Fibroblast of skin of scalp (primary cell): ENCODE measurements at regions not wholly inside any gene's neighbourhood (a gene's known extent, or its start where the extent isn't known, plus 50 kb on each side); places are given as distances from the start of the nearest gene placed in this dataset.

ENCODE experiments used
- DNase-seq: peaks from one replicate; pipeline ENCODE4 v3.0.0-alpha.2; 2013

DNA sequence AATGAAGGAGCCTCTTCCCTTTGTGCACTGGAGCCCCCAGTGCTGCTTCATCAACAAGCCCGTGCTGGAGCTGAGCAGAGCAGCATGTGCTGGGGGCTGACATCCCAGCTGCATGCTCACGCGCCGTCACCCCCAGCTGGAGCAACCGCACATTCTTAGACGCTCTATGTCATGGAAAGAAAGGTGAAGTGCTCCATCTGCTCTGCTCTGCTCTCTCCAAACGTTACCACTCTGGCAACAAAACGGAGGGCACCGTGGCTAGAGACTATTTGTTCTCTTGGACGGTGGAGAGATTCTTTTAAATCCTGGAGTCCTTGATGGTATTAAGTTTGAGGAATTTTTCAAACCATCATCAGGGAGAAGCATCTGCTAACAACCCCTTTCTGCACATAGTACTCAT is 208.4 kb downstream of the C12orf75 start:
- peak; percentile 78 for DNase-seq

DNA sequence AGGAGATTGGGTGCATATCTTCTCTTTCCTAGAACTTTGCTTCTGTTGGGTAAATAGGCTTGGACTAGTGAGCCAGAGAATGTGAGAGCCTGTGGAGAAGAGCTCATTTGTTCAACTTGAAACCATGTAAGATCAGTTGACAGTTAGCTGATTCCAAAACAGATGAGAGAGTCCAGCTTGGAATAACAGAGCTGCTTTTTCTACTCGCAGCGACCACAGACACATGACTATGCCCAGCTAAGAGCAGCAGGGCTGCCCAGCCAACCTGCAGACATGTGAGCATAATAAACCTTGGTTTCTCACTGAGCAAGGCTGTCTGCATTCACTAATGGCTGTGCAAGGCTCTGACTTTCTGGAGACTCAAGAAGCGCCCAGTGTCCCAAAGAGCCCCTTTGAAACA is 209.2 kb downstream of the C12orf75 start:
- no peak for DNase-seq

DNA sequence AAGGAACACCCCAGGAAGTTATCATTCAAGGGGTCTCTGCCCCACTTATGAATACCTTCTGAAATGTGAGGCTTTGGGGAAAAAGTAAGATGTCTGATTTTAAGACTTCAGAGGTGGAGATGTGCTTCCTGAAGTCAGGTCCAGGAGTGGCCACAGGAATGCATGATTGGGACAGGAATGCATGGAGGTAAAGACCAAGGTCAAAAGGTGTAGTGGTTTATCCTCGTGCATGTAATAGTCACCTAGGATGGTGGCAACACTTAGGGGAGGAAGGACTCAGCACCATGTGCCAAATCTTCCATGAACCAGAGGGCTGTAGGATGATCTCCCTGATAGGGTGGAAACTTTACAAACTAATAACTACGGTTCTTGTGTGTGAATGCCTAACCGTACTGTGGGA is 217.3 kb downstream of the C12orf75 start:
- DNase-seq, result no peak

- DNase-seq, result no peak
Measured at GRCh38 chr12:105548626-105549025, 218.1 kb downstream of the C12orf75 start.

- DNase-seq, result no peak
Measured at GRCh38 chr12:105552056-105552455, 221.6 kb downstream of the C12orf75 start.

DNA sequence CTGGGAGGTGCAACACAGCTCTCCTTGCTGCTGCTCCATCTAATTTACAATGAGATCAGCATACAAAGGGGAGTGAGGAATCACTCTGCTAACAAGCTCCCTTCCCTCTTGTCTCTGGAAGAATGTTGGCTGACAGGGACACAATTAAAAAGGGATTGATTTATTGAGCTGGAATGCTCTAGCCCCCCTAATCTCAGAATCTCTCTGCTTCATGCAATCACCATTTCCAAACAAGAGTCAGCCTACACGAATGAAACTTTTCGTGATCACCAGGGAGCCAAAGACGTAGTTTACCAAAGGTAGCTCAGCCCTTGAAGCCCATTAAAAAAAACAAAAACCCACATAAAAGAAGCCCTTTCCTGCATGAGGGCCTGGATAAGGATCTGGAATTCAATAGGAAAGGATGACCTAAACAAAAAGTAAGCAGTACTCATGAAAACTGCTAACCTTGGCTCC is 223.8 kb downstream of the C12orf75 start:
- DNase-seq, result no peak

DNA sequence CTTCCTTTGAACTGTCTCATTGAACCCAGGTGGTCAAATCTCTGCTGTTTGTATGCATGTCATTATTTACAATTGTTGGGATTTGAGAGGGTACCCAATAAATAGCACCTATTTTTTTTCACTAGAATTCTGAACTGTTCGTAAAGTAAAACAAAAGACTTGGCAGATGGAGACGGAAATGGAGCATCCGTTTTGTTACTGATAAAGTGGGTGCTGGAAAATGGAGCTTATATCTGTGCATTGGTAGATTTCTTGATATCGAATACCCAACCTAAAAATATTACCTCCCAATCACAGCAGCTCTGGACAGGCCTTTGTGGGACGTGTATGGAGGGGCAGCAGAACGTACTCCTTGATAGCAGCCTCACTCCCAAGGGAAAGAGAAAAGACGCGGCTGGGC is 224.4 kb downstream of the C12orf75 start:
- DNase-seq, result no peak

DNA sequence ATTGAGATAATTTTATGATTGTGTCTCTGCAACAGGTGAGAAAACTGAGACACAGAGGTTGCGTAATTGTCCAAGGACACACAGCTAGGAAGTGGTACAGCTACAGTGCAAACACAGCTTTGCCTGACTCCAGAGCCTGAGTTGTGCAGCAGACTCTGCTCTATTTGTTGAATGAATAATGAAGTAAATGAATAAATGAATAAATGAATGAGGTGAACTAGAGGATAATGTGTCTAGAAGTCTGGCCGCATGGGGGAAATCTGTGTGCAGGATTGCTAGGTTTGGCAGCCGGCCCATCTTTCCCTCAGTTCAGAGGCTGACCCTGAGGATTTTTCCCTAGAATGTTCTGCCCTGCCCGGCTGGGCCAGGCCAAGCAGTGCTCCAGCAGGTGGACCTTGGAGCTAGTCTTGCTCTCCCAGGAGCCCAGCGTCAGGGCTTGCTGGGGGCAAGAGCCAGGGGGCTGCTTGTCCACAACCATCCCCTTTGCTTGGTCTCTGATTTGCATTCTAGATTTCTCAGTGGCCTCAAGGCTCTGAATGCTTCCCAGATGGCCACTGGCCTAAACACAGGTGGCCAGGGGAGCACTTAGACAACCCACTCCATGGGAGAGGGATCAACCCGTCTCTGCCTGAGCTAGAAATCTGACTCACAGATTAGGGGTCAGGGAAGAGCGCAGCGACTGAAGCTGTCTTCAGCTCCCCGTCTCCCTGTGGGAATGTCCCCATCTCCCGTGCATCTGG is 225.2 kb downstream of the C12orf75 start:
- peak; percentile 20 for DNase-seq

GRCh38 chr12:105559310-105559709 is 228.8 kb downstream of the C12orf75 start:
- no peak for DNase-seq

- DNase-seq, result peak; percentile 53
Measured at GRCh38 chr12:105561546-105562198, 231.2 kb downstream of the C12orf75 start.

DNA sequence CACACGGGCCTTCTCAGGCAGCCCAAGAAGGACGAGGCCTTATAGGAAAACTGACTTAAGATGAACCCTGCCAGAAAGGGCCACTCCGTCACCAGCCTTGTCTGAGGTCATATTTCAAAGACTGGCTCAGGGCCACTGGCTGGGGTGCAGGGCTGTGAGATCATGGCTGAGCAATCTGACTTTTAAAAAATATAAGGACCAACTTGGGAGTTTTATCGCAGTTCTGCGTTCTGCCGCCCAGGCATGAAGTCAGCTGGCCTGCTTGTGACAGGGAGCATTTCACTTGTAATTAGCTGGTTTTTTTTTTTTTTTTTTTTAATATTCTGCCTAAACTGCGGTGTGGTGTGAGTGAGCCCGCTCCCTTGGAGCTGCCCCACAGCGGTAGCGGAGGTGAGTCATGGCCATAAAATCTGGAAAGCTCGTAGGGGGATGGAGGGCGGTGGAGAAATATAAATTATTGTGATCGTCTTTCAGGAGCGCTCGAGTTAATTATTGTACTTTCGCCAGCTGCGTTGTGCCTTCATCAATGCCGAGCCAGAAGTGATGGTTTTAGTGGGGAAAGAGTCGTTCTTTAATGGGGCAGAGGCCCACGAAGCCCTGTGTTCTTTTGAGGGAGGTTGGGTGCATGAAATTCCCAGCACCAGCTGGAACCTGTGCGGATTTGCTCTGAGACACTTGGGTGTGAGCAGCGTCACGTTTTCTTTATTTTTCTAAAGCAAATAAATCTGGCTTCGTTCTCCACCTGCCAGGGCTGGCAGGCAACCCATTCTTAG is 231.9 kb downstream of the C12orf75 start:
- peak; percentile 75 for DNase-seq

DNA sequence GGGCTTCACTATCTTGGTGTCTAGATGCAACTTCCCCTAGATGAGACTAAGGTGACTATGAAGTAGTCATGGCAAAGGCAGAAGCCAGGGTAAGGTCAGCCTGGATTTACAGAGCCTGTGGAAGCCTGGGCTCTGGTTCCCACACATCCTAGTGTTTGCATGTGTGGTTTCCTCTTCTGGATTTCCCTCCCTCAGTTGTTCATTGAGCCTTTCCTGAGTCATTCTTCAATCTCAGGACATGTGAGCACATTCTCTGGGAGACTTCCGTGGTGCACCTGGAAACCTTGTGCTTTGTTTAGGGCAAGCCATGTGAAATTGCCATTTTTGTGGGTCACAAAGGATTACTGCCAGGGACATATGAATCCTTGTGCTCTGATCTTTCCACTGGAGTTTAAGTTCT is 236.6 kb downstream of the C12orf75 start:
- no peak for DNase-seq

DNA sequence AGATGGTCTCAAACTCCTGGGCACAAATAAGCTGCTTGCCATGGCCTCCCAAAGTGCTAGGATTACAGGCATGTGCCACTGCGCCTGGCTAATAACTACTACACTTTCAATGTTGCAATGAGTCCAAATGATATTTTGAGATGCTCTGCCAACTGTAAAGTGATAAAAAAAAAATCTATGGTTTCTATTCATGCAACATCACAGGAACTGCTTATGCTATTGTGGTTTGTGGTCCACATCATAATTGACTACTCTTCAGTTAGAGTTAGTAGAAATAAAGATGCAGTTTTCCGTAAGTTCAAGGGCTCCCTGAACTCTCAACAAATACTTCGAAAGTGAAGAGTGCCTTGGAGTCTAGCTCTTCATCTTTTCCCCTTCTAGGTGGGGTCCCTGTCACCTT is 239.4 kb downstream of the C12orf75 start:
- DNase-seq, result no peak

DNA sequence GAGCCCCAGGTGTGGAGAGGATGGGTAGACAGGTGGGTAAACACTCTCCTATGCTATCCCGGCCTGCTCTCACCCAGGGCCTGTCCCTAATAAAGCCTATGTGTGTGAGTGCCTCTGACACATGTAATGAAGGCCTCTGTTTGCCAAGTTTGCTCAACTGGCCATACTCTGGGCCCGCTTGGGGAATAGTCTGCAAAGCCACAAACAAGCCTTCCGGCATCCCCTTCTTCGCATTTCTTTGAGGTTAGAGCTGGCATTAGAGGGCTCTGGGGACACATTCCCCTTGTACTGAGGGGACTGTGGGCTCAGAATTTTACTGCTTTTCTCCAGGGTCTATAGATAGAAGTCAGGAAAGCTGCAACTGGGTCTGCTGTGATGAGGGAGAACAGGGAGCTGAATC is 240.5 kb downstream of the C12orf75 start:
- DNase-seq, result peak; percentile 32

- DNase-seq, result no peak
Measured at GRCh38 chr12:105573574-105573973, 243.1 kb downstream of the C12orf75 start.

- peak; percentile 50 for DNase-seq
Measured at GRCh38 chr12:105574056-105574715, 243.7 kb downstream of the C12orf75 start.

GRCh38 chr12:105575235-105575634 is 244.7 kb downstream of the C12orf75 start:
- no peak for DNase-seq

DNA sequence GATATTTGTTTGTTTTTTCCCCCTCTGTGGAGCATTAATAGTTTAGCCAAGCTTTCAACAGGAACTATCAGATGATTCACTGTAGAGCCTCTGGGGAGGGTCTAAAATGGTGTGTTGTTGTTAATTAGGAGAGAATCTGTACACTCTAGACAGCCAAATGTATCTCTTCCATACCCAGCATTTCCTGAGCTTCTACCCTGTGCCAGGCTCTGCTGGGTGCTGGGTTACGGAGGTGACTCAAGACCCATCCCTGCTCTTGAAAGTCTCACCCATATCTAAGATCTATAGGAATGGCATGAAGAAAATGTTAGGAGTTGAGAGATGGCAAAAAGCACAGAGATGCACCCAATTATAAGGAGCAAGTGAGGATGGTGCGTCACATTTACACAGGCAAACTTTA is 245.8 kb downstream of the C12orf75 start:
- DNase-seq, result peak; percentile 17

- no peak for DNase-seq
Measured at GRCh38 chr12:105580821-105581352, 250.4 kb downstream of the C12orf75 start.

GRCh38 chr12:105581420-105581819 is 250.9 kb downstream of the C12orf75 start:
- DNase-seq, result no peak

DNA sequence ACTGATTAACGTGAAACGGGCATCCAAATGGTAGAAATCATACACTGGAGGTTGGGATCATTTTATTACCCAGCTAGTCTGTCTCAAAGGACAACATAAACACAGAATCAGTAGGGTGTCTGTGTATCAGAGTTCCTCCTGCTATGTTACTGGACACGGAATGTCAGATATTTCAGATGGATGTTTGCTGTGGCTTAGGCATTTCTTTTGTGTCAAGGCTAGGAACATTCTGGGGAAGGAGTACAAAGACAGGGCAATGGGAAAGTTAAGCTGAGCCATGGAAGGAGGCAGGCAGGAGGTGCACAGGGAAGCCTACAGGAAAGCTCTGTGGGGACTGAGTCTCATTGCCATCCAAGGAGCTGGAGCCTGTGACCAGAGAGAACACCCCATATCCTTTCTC is 254.6 kb downstream of the C12orf75 start:
- peak; percentile 29 for DNase-seq

DNA sequence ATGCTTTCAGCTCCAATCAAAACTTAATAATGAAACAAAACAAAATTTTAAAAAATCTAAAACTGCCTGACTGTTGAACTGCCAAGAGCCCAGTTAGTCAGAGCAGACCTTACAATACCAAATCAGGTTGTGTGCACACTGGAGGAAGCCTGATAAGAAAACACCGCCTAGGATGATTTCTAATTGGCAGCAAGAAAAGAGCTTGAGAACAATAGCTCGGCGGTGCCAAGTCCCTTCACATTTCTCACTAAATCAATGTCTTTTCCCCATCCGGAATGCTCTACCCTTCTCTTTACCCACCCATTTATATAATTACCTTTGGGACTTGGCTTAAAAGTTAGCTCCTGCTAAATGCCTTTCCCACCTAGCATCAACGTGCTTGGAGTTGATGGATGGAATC is 256.7 kb downstream of the C12orf75 start:
- DNase-seq, result no peak

DNA sequence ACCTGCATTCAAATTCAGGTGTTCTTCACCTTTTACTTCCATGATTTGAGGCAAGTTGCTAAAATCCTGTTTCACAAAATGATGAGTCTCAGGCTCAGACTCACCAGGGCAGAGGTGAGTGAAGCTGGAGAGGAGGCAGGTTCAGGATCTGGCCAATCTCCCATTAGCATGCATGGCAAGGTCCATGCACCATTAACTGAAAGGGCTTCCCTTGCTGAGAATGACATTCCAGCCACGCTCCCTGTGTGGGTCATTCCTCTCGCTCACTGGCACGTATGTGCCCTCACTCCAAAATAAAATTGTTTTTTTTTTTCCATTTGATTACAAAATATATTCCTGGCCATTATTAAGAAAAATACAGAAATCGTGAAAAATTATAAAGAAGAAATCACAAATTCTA is 257.6 kb downstream of the C12orf75 start:
- DNase-seq, result no peak
